Mammary epithelial cell (primary cell): ENCODE measurements at regions not wholly inside any gene's neighbourhood (a gene's known extent, or its start where the extent isn't known, plus 50 kb on each side); places are given as distances from the start of the nearest gene placed in this dataset.

Experiments used
- CTCF ChIP-seq, 2 donors: IDR thresholded peaks in 1 of 2; conservative IDR thresholded peaks in 1 of 2; 2 replicates each; pipeline ENCODE4 v1.5.1; 2011 to 2012; ENCODE audit warnings: inconsistent platforms in 2 of 2, low read length in 2 of 2, mild to moderate bottlenecking in 2 of 2, control low read depth in 1 of 2, low read depth in 1 of 2; ENCODE audit not compliant: insufficient read depth in 1 of 2; ENCODE audit errors: extremely low read depth in 1 of 2
- EZH2 ChIP-seq: IDR thresholded peaks from 2 replicates; pipeline ENCODE4 v1.6.1; 2012; ENCODE audit warnings: low read length, inconsistent platforms, borderline replicate concordance

DNA sequence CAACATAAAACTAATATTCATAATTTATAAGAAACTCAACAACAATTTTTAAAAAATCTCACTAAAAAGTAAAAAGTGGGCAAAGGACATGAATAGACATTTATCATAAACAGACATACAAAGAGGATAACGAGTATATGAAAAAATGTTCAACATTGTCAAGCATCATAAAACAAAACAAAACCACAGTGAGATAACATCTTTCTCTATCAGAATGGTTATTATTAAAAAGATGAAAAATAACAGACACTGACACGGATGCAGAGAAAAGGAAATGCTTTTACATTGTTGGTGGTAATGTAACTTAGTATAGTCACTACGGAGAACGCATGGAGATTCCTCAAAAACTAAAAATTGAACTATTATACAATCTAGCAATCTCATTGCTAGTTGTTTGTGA, 813.0 kb downstream of the LUZP2 start:
- no peak for TF ChIP-seq CTCF (conservative IDR thresholded peaks at IDR 0.05 in 1 of 2, IDR thresholded peaks at IDR 0.05 in 1 of 2; ENCODE audit: extremely low read depth in 1 of 2, insufficient read depth in 1 of 2, low read depth in 1 of 2, low read length in 2 of 2)
- TF ChIP-seq EZH2 = no peak
